ENCODE measurements at regions not wholly inside any gene's neighbourhood (a gene's known extent, or its start where the extent isn't known, plus 50 kb on each side); places are given as distances from the start of the nearest gene placed in this dataset.

DNA sequence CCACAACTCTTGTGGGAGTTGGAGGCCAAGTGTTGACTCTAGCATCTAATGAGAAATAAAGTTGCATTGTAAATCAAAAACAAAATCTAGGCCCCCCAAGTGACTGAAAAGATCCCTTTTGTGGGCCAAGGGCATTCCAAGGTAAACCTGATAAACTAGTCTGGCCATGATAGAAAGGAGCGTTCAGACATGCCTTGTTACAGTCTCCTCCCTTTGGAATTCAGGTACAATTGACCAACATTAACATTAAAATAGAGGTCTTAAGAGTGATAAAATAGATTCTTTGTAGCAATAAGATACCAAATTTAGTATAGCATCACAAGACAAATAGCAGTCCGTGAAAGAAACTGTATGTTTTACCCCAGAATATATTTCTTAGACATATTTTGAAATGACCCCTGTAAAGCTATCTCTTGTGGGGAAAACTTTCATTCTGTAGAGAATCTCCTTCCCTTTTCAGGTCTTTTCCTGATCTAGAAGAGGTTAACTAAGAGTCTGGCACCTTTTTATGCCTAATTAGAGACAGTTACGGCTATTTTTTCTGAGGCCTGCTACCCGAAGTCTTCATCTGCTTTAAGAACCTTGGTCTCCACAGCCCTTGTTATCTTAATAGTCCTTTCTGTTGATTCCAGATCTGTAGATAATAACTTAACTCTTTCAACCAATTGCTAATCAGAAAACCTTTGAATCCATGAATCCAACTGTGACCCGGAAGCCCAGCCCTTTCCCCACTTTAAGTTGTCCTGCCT is 495.4 kb upstream of the MMS22L start:
- no peak; a peak in 1 of 3 replicates for TF ChIP-seq POLR2A (IDR thresholded peaks at IDR 0.05; ENCODE audit: control extremely low read depth in 1 of 2, low read depth in 2 of 2, low read length in 2 of 2)
- TF ChIP-seq, protein P1, sequence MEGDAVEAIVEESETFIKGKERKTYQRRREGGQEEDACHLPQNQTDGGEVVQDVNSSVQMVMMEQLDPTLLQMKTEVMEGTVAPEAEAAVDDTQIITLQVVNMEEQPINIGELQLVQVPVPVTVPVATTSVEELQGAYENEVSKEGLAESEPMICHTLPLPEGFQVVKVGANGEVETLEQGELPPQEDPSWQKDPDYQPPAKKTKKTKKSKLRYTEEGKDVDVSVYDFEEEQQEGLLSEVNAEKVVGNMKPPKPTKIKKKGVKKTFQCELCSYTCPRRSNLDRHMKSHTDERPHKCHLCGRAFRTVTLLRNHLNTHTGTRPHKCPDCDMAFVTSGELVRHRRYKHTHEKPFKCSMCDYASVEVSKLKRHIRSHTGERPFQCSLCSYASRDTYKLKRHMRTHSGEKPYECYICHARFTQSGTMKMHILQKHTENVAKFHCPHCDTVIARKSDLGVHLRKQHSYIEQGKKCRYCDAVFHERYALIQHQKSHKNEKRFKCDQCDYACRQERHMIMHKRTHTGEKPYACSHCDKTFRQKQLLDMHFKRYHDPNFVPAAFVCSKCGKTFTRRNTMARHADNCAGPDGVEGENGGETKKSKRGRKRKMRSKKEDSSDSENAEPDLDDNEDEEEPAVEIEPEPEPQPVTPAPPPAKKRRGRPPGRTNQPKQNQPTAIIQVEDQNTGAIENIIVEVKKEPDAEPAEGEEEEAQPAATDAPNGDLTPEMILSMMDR (IDR thresholded peaks at IDR 0.05; ENCODE audit: control extremely low read depth in 1 of 3, insufficient read depth in 1 of 3, low read depth in 1 of 3, low read length in 3 of 3): no peak
